HPDE6-E6E7 (cell line): ENCODE measurements at regions not wholly inside any gene's neighbourhood (a gene's known extent, or its start where the extent isn't known, plus 50 kb on each side); places are given as distances from the start of the nearest gene placed in this dataset.
"Not testable (repeated sequence)": the region's sequence is repeated elsewhere in the genome, so short reads cannot be mapped to it uniquely, and the experiment has no call there.

Experiments used
- DNase-seq: peaks from one replicate; pipeline ENCODE4 v3.0.0; 2011; ENCODE audit warnings: missing footprints; ENCODE audit errors: extremely low spot score

DNA sequence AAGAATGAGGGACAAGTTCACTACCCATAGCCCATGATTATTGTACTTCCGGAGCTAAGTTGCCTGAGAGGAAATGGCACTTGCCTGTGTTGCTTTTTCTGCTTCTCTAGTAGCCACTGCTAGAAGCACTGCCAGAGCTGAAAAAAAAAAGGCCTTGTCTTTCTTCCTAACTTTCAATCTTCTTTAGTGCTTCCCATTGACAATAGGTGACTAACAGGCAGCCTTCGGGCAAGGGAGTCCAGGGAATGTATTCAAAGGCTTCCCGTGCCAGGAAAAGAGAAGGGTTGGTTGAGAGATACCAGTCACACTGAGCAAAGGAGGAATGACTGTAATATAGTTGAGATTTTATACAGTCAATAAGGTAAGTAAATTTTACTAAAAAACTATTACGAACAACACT lies 242.0 kb downstream of the CALCRL start:
- peak; percentile 2 for DNase-seq

DNA sequence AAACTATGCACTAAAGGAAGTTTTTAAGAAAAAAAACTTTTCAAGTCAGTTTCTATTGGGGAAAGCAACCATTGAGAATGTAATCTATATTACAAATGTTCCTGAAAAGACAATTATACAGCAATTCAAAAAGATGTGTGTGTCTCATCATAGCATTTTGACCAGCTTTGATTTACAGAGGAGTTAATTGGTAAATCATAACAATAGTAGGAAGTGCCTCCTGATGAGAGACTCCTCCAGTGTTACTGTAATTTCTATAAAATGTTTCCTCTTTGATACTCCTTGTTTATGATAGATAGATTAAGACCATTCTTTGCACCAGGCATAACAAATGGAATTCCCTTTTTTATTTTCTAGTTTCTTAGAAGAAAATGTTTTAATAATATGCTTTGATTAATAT lies 249.9 kb downstream of the CALCRL start:
- no peak for DNase-seq

DNA sequence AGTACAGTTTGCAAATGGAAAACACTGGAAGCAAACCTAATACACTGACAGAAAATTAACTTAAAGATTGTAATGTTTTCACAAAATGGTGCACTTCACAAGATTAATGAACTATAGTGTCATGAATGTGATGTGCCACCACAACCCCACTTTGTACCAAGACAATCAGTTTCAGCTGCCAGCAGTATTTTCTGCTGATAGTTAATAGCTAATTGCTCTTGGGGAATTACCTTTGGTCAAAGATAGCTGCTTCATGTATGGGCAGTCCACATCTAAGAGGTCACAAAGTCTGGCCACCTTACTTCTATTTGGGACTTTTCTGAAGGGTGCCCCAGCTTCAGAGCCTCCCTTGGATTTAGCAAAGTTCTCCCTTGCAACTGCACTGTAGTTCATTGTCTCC lies 254.0 kb downstream of the CALCRL start:
- no peak for DNase-seq

DNA sequence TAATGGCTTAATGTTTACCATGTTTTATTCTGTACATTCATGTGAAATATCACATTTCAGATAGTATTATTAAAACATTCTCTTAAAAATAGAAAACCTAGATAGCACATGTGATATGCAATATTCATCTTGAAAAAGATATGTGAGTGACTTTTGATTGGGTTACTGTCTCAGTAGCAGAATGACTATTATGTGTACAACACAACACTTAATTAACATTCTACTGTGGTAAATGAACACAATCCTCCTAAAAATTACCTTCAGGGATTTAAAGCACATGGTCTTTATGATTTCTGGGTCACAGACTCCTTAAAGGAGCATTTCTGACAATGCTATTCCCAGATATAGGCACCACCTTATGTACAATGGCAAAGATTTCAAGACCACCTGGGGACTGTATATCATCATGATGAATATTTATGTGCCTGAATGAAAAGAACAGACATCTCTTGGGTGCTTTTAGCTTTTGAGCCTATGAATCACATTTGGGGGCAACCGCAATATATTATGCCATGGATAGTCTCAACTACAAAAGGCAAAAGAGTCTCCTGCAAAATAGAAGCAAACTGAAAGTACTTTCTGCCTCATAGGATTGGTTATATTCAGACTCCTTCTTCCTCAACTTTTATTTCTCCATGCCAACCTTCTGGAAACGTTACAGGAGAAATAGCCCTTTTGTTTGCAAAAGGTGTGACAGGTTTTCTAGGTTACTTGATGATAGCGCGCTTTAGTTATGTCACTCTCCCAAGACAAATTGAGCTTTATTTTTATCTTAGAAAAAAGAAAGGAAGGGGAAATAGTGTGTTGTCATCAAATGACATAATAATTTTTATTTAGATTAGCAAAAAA lies 259.0 kb downstream of the CALCRL start:
- DNase-seq: no peak

DNA sequence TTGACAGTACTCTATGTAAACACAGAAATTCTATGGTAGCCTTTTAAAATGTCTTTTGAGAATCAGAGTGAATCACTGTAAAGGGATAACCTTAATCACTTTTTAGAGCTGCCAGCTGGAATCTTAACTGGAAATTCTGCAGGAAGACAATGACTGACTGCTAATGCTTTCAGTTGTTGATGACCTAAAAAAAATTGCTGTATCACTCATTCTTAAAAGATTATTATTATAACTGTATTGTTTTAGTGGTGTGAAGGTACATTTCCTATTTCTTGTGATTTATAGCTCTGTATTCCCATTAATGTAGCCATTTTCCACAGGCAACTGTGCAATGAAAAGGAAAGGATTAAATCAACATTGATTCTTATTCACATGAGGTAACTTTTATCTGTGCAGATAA lies 260.5 kb downstream of the CALCRL start:
- no peak for DNase-seq

DNA sequence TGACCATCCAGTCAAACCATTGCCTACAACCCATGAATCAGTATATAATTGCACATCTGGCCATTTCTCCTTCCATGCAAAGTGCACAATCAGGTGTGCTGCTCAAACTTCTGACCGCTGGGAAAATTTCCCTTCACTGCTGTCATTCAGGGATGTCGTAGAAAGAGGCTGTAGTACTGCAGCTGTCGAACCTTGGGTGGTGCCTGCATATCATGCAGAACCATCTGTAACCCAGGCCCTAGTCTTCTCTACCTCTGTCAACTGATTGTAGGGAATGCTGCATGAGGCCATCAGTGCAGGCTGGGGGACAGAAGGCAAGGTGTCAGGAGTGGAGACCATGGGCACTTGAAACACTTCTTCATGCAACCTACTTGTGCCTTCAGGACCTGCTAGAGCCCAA lies 267.5 kb downstream of the CALCRL start:
- no peak for DNase-seq

DNA sequence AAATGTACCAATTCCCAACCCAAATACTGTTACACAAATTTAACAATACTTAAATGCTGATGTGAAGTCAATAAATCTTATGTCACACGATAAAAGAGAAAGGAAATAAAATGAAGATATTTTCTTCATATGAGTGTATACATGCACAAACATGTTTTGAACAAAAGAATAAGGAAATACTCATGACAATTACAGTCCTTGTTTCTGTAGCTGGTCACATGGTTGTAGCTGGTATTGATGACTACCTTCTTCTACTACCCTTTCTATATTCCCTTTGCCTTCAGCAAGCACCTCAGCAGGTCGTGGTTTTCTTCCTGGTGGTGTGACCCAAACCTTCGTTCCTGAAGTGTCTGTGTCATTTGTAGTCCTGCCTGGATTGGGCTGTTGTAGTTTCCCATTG lies 269.2 kb downstream of the CALCRL start:
- not testable (repeated sequence) for DNase-seq

DNA sequence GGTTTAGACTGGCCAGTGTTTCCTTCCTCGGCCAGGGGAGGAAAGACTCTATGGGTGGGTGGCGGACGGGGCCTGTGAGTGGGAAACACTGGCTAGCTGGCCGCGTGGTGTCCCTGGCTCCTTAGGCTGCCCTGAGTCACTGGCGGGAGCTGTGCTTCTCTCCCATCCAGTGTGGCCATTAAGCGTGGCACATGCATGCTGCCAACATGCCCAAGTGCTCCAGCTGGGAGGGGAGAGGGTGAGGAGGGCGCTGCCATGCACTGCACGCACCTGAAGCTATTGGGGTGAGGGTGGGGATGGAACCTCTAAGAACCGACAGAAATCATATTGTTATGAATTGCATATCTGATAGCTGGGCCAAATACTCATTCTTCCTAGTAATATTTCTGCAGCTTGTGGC lies 270.8 kb downstream of the CALCRL start:
- DNase-seq: no peak

DNA sequence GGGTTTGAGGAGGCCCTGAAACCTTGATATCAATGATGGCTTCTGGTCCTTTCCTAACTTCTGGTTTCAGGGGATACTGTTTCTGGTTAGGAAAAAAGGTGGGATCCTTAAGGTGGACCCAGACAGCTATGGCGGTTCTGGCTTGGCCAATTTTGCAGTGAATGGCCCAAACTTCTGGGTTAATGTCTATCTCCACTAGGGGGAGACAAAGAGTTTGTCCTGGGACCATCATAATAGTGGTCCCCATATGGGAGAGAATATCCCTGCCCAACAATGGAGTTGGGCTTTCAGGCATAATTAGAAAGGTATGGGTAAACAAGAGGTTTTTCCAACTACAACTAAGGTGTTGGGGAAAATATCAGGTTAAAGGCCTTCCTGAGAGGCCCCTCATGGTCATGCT lies 273.5 kb downstream of the CALCRL start:
- DNase-seq: no peak

DNA sequence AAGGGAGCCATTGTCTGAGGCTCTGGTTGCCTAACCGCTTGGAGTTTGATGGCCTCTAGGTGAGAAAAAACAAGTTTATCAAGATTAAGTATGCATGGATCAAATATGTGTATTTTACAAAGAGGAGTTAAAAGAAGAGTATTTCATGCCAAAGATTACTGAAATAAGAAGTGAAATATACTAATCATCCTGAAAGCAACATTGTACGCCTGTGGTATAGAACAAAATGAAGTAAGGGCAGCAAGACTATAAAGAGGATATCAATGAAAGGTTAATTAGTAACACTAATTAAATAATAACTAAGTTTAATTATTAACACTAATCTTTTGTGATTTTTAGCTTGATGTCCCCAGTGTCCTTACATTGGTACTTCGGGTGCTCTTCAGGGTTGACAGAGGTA lies 276.7 kb downstream of the CALCRL start:
- no peak for DNase-seq

DNA sequence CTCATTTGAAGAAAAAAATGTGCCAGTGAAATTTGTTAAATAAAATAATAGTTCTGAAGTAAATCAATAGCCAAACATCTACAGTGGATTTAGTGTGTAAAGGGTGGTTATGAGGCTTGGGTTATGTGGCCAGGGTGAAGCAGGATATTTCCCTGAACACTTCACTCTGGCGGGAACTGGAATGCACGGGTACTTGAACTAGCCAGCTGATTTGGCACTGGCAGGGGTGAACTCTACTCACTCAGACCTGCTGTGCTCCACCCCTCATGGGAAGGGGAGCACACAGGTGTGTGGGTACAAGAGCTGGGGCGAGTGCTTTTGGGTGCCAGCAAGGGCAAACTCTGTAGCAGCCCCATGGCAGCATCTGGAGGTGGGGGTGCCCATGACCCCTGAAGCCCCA lies 278.2 kb downstream of the CALCRL start:
- no peak for DNase-seq

DNA sequence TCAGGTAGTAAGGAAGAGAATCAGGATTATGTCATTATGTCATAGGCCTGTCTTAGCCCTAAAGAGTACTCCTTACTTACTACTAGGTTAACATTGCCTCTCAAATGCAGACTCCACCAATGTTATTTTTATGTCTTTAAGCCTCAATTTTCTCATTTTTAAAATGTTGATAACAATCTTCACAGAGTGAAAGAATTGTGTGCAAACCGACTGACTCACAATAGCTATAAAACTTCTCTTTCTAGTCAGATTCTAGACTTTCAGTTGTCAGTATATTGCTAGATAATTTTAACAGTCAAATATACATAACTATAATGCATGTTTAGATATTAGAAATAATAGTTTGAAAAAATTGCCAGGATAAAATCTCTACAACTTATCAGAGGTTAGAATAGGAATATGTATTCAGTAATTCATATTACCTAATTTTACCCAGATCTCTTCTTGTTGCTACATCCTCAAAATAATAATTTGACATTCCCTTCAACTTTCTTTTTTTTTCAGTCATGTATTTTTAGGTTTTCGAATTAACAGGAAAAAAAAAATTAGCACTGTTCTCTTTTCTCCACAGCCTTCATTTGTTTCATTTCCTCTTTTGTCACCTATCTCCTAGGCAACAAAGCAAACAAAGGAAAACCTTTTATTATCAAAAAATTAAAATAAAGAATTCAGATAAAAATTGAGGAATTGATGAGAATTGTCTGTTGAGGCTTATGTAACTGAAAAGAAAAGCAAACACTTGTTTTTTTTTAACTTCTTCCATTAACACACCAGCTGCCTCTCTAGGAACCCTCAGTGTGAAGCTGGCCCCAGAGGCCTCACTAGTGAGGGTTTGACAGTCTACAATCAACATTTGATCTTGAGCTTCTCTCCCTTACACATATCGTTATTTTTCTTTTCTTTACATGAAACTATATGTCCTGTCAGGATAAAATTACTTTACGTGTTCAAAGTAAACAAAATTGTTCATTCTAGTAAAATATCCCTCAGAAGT lies 279.0 kb downstream of the CALCRL start:
- no peak for DNase-seq

DNA sequence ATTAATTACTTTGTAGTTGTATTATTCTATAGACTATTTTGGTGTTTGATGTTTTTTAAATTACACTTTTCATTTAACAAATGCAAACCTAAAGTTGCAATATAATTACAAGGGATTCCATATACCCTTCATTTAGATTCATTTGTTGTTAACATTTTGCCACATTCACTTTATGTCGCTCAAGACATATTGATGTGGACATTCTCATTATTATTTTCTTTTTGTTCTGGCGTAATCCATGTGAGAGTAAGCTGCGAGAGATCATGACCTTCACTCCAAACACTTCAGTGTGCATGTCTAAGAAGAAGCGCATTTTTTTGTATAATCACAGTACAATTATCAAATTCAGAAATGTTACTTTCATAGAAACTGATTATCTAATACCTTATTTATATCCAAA lies 280.6 kb downstream of the CALCRL start:
- DNase-seq: no peak

DNA sequence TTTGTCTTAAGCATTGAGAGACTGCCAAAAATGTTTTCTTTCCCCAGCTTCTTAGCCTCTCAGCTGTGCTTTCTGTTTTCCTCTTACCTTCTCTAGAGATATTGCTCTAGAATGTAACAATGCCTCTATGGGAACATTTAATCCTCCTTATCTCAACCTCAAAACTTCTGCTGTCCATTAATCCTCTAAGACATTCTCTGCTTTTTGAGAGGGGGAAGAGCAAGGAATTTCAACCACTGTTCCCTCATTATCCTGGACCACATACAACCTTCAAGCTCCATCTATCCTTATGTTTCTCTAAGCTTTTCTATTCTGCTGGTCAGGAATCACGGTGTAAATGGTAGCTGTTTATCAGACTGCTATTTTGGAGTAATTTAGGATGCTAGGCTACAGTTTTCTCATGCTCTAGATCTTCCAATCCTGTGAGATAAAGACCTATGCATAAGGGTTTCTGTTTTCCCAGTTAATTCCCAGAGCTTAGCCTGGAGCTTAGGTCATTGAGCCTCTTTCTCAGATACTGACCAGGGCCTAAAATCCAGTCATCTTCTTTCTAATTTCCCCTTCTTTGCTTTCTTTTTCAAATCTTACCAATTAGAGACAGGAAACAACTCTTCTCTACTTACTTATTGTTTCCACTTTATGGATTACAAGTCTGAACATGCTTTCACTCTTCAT lies 282.0 kb downstream of the CALCRL start:
- DNase-seq: no peak

DNA sequence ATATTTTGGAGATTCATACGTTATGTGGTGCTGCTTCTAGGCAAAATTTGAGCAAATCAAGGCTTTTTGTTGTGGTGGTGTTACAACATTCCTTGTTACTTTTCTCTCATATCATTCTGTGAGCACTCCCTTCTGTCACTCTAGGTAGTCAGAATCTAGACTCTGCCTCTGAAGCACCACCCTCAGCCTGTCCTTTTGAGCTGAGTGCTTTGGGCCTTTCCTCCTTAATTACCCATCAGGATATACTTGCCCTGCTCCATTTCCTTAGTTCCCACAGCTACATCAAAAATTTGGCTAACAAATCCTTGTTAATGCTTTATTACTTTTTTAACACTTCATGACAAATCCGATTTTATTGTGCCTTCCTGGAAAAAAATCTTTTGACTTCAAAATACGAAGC lies 289.6 kb downstream of the CALCRL start:
- no peak for DNase-seq

DNA sequence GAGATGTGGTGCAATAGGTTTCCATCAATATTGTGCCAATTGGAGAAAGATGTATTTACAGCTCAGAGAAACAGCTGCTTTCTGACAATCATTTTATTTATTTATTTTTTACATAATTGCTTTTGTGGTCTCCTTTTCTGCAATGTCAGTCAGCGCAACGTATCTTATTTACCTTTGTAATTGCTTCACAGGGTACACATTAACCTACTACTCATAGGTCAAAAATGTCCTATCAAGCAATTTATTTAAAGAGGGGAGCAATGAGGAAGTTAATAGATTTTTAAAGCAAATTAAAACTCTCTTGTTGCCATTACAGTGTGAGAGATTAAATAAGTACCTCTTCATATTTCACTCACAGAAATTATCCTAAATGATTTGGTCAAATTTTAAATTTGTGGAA lies 291.0 kb downstream of the CALCRL start:
- DNase-seq: no peak

DNA sequence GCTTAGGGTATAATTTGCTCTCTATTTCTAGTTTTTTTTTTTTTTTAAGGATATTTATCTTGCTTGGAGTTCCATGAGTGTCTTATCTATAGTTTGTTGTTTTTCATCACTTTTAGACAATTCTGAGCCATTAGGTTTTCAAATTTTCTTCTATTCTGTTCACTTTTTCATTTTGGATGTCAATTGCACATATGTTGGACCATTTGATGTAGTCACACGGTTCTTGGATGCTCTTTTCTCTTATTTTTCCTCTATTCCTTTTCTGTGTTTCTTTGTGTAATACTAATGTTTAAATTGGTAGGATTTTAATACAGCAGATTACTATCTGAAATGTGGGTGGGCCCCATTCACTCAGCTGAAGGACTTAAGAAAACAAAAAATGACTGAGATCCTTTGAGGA lies 292.6 kb downstream of the CALCRL start:
- no peak for DNase-seq

DNA sequence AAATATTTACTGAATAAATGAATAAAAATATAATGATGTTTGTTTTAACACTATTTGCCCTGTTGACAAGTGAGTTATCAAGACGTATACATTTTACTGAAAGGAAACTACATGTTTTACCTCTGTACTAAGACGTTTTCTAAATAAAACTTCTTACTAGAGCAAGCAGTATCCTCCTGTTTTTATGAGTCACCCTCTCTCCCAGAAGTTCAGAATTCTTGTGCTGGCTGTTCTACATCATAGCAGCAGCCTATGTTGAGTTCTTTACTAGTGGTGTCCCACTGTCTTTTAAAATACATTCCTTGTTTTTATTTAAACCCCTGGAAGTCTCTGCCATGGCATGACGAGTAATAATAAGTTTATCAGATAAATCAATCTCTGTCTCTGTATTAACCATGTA lies 297.4 kb downstream of the CALCRL start:
- DNase-seq: no peak

DNA sequence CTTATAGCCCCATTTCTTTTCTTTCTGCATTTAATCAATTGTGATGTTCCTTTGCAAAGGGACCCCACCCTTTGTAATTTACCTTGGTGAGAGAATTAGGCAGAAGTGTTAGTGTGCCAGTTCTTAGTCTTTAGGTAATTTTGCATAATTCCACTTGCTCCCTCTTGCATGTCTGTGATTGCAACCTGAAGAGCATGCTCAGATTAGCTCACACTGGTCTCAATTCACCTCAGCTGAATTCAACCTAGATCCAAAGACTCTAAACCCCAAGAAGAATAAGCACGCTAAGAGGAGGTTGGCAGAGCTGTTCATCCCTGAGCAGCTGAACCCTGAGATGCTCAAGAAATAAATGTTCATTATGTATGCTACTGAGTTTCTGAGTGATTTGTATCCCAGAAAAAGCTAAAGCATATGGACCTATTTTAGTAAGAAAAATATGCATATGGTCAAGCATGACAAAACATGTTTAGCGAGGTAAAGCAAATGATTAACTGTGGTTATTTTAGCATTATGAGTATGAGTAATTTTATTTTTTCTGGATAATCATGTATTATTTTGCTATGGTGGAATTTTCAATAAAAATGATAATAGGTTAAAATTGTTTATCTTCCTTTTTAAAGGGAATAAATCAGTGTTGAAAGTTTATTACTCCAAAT lies 299.2 kb upstream of the ZSWIM2 start:
- DNase-seq: no peak

DNA sequence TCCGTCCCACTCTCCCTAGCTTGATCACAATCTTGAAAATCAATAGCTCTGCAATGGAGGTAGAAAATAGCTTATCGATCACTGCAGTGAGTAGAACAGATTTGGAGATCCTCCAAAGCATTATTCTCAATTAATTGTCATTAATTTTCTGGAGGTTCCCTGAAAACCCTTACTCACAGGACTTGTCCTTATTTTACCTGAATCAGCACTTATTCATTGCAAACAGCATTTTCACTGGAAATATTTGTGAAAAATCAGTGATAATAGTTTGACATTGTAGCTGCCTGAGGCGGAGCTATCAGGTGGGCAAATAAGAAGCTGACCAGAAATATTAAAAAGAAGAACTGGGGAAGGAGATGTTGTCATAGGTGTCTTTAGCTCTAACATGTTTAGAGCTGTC lies 294.6 kb upstream of the ZSWIM2 start:
- DNase-seq: no peak

DNA sequence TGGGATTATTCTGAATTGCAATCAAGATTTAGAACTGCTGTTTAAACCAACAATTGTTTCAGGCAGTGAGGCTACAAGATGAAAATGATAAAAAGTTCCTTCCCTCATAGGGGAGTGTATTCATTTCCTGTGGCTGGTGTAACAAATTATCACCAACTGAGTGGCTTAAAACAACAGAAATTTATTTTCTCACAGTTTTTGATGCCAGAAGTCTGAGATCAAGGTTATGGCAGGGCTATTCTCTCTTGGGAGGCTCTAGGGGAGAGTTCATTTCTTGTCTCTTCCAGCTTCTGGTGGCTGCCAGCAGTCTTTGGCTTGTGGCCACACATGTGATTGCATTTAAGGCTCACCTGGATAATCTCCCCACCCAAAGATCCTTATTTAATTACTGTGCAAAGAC lies 290.5 kb upstream of the ZSWIM2 start:
- no peak for DNase-seq

DNA sequence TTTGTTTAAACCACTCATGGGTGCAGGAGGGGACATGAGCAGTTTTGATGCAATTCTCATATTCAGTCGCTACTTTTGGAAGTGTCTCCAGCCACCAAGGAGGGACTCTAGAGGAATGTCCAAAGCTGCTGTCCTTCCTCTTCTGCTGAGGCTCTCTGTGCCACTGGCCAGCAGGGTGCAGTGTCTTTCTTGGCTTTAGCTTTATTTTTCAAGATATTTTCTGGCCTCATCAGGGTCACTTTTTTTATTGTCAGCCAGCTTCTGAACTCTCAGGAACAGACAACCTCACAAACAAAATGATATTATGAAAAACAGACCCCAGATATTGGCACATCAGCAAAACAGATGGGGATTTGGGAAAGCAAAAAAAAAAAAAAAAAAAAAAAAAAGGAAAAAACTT lies 289.3 kb upstream of the ZSWIM2 start:
- DNase-seq: peak; percentile 8
